Right atrium auricular region (tissue), 2 donors: ENCODE measurements at regions not wholly inside any gene's neighbourhood (a gene's known extent, or its start where the extent isn't known, plus 50 kb on each side); places are given as distances from the start of the nearest gene placed in this dataset.
"Not testable (repeated sequence)": the region's sequence is repeated elsewhere in the genome, so short reads cannot be mapped to it uniquely, and the experiment has no call there.

Experiments used
- DNase-seq: peaks from one replicate; pipeline ENCODE4 v3.0.0-alpha.2; 2019; ENCODE audit warnings: low spot score
- H3K27ac ChIP-seq, 2 donors: fragments of 200-600 bp; sonication (generic); 1 replicate in 1 of 2; 2 replicates in 1 of 2; pipeline ENCODE4 v1.5.1; 2016 to 2019
- H3K27me3 ChIP-seq, 2 donors: fragments of 200-600 bp; sonication (generic); one replicate each; pipeline versions ENCODE4 v1.5.1 to v1.6.0; 2017 to 2019
- H3K36me3 ChIP-seq: fragments of 200-600 bp; sonication (generic); one replicate; pipeline ENCODE4 v1.5.1; 2016
- H3K4me1 ChIP-seq, 2 donors: fragments of 200-600 bp; sonication (generic); one replicate each; pipeline versions ENCODE4 v1.5.1 to v1.6.0; 2017 to 2019
- H3K4me3 ChIP-seq, 2 donors: fragments of 200-600 bp; sonication (generic); 1 replicate in 1 of 2; 2 replicates in 1 of 2; pipeline ENCODE4 v1.5.1; 2017 to 2019; ENCODE audit warnings: mild to moderate bottlenecking in 1 of 2, moderate library complexity in 1 of 2
- H3K9me3 ChIP-seq, 2 donors: fragments of 200-600 bp; sonication (generic); one replicate each; pipeline ENCODE4 v1.5.1; 2019
- CTCF ChIP-seq, 2 donors: fragments of 200-600 bp; sonication (generic); IDR thresholded peaks; one replicate each; pipeline ENCODE4 v1.5.1; 2019; ENCODE audit warnings: antibody characterized with exemption in 2 of 2

- H3K27ac ChIP-seq: no peak overlapping the region
- H3K9me3 ChIP-seq: peaks cover 0 to 5% of the 10 kb centered on the region in 2 donors
- DNase-seq: no peak
- no peak overlapping the region for H3K4me3 ChIP-seq
- H3K36me3 ChIP-seq: no peaks in the 10 kb centered on the region
- no peak for TF ChIP-seq CTCF (IDR thresholded peaks at IDR 0.05)
- no peaks in the 10 kb centered on the region for H3K4me1 ChIP-seq
- H3K27me3 ChIP-seq: no peaks in the 10 kb centered on the region
Measured at GRCh38 chr14:105627701-105628100, 101.3 kb downstream of the TMEM121 start.

- not testable (repeated sequence) for H3K4me1 ChIP-seq, H3K9me3 ChIP-seq, H3K36me3 ChIP-seq, H3K27ac ChIP-seq, H3K27me3 ChIP-seq, H3K4me3 ChIP-seq, DNase-seq
Measured at GRCh38 chr14:105628126-105628525, 101.7 kb downstream of the TMEM121 start.

- not testable (repeated sequence) for H3K27ac ChIP-seq, H3K27me3 ChIP-seq, DNase-seq, H3K4me1 ChIP-seq, H3K4me3 ChIP-seq, H3K36me3 ChIP-seq, H3K9me3 ChIP-seq
Measured at GRCh38 chr14:105628531-105629067, 102.2 kb downstream of the TMEM121 start.

- peak; percentile 21 for DNase-seq
- H3K27me3 ChIP-seq, H3K4me3 ChIP-seq, H3K9me3 ChIP-seq, H3K4me1 ChIP-seq, H3K36me3 ChIP-seq, H3K27ac ChIP-seq: not testable (repeated sequence)
Measured at GRCh38 chr14:105629091-105629885, 102.9 kb downstream of the TMEM121 start.

GRCh38 chr14:105629886-105630215, 103.5 kb downstream of the TMEM121 start:
- no peak for TF ChIP-seq CTCF (IDR thresholded peaks at IDR 0.05)

GRCh38 chr14:105630293-105630934, 104.0 kb downstream of the TMEM121 start:
- DNase-seq, H3K36me3 ChIP-seq, H3K4me3 ChIP-seq, H3K27me3 ChIP-seq, H3K9me3 ChIP-seq, H3K27ac ChIP-seq, H3K4me1 ChIP-seq: not testable (repeated sequence)

More at GRCh38 chr14:105629886-105630215, 103.5 kb downstream of the TMEM121 start:
- no peak for DNase-seq
- Histone ChIP-seq H3K36me3 (no peaks in the 10 kb centered on the region), H3K27me3 (no peaks in the 10 kb centered on the region), H3K4me1 (no peaks in the 10 kb centered on the region), H3K4me3 (no peak overlapping the region), H3K9me3 (peaks cover 0 to 5% of the 10 kb centered on the region in 2 donors), H3K27ac (no peak overlapping the region)

- H3K27me3 ChIP-seq, H3K4me3 ChIP-seq, H3K4me1 ChIP-seq, H3K36me3 ChIP-seq, H3K9me3 ChIP-seq, DNase-seq, H3K27ac ChIP-seq: not testable (repeated sequence)
Measured at GRCh38 chr14:105630935-105631779, 104.8 kb downstream of the TMEM121 start.

GRCh38 chr14:105632010-105632409, 105.6 kb downstream of the TMEM121 start:
- H3K27me3 ChIP-seq: no peaks in the 10 kb centered on the region
- no peak for DNase-seq
- no peaks in the 10 kb centered on the region for H3K36me3 ChIP-seq
- H3K4me1 ChIP-seq: no peaks in the 10 kb centered on the region
- H3K27ac ChIP-seq: no peak overlapping the region
- no peak overlapping the region for H3K4me3 ChIP-seq
- H3K9me3 ChIP-seq: peaks cover 0 to 5% of the 10 kb centered on the region in 2 donors
- TF ChIP-seq CTCF (IDR thresholded peaks at IDR 0.05): no peak

- not testable (repeated sequence) for H3K4me3 ChIP-seq, DNase-seq, H3K4me1 ChIP-seq, H3K9me3 ChIP-seq, H3K27ac ChIP-seq, H3K36me3 ChIP-seq, H3K27me3 ChIP-seq
Measured at GRCh38 chr14:105633596-105633995, 107.2 kb downstream of the TMEM121 start.
